Coronary artery (tissue), 2 donors: ENCODE measurements at regions not wholly inside any gene's neighbourhood (a gene's known extent, or its start where the extent isn't known, plus 50 kb on each side); places are given as distances from the start of the nearest gene placed in this dataset.
"Not testable (repeated sequence)": the region's sequence is repeated elsewhere in the genome, so short reads cannot be mapped to it uniquely, and the experiment has no call there.

Experiments used
- DNase-seq: peaks from one replicate; pipeline ENCODE4 v3.0.0-alpha.2; 2017; ENCODE audit warnings: low spot score
- H3K27ac ChIP-seq, 2 donors: fragments of 200-600 bp; sonication (generic); one replicate each; pipeline ENCODE4 v1.5.1; 2016 to 2019
- H3K4me3 ChIP-seq: fragments of 200-600 bp; sonication (generic); 2 replicates; pipeline ENCODE4 v1.5.1; 2016; ENCODE audit warnings: mild to moderate bottlenecking, moderate library complexity
- TF ChIP-seq, protein P1 (sequence below): fragments of 200-600 bp; sonication (generic); IDR thresholded peaks from one replicate; pipeline ENCODE4 v1.5.1; 2019; ENCODE audit warnings: antibody characterized with exemption

DNA sequence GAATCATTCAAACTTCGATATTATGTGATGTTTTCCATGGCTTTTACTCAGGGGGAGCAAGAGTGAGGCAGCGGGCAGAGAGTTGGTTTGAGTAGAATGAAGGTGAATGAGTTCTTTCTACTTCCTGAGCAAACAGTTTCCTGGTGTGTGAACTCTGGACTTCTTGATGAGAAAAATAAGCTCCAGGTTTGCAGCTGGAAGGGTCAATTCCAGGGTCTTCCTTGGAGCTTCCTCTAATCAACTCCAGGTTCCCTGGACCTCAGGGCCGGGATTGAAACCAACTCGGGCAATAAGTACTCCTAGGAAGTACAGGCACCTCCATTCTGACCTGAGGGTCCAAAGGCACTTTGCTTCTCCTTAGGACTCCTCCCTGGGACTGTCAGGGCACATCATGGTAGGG, 243.6 kb upstream of the ONECUT1 start:
- Histone ChIP-seq H3K27ac (no peak overlapping the region), H3K4me3 (no peak overlapping the region)
- TF ChIP-seq, protein P1, sequence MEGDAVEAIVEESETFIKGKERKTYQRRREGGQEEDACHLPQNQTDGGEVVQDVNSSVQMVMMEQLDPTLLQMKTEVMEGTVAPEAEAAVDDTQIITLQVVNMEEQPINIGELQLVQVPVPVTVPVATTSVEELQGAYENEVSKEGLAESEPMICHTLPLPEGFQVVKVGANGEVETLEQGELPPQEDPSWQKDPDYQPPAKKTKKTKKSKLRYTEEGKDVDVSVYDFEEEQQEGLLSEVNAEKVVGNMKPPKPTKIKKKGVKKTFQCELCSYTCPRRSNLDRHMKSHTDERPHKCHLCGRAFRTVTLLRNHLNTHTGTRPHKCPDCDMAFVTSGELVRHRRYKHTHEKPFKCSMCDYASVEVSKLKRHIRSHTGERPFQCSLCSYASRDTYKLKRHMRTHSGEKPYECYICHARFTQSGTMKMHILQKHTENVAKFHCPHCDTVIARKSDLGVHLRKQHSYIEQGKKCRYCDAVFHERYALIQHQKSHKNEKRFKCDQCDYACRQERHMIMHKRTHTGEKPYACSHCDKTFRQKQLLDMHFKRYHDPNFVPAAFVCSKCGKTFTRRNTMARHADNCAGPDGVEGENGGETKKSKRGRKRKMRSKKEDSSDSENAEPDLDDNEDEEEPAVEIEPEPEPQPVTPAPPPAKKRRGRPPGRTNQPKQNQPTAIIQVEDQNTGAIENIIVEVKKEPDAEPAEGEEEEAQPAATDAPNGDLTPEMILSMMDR: no peak
- DNase-seq: no peak

DNA sequence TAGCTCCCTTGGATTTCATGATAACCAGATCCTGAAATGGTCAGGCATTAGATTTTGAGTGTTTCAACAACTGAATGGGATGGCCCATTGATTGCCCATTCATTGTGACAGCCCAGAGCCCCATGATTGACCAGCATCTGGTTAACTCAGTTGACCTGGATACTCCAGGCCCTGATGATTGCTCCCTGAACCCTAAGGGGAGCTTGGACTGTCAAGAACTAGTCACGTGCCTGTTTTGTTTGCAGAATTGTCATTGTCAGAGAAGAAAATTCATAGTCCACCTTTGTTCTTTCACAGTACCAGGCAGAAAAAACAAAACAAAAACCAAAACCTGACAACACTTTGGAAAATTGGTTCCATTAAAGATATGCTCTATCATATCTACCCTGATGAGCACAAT, 241.3 kb upstream of the ONECUT1 start:
- TF ChIP-seq, protein P1: no peak
- Histone ChIP-seq H3K27ac (no peak overlapping the region), H3K4me3 (no peak overlapping the region)
- no peak for DNase-seq

DNA sequence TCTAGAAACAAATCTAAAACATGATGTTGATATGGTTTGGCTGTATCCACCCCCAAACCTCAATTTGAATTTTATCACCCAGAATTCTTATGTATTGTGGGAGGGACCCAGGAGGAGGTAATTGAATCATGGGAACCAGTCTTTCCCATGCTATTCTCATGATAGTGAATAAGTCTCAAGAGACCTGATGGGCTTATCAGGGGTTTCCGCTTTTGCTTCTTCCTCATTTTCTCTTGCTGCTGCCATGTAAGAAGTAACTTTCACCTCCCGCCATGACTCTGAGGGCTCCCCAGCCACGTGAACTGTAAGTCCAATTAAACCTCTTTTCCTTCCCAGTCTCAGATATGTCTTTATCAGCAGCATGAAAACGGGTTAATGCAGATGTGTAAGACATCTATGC, 232.7 kb upstream of the ONECUT1 start:
- DNase-seq: no peak
- Histone ChIP-seq H3K27ac (no peak overlapping the region), H3K4me3 (no peak overlapping the region)
- TF ChIP-seq, protein P1: no peak

DNA sequence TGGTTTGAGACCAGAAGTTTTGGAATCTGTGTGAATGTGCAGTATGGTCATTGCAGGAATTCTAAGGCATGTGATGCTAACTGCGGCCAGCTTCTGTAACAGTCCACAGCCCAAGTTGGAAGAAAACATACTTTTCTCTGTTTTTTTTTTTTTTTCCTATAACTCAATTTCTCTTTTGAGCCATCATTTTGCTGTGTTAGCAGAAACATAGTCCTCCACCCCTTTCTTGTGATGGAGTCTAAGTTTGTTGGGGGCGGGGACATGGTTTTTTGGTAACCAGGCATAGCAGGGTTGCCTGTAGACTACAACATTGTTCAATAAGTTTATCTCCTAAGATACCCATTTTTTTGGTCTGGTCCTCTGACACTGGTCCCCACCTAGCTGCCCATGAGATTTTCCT, 223.2 kb upstream of the ONECUT1 start:
- no peak overlapping the region for H3K4me3 ChIP-seq
- no peak for DNase-seq
- TF ChIP-seq, protein P1: no peak
- H3K27ac ChIP-seq: no peak overlapping the region

DNA sequence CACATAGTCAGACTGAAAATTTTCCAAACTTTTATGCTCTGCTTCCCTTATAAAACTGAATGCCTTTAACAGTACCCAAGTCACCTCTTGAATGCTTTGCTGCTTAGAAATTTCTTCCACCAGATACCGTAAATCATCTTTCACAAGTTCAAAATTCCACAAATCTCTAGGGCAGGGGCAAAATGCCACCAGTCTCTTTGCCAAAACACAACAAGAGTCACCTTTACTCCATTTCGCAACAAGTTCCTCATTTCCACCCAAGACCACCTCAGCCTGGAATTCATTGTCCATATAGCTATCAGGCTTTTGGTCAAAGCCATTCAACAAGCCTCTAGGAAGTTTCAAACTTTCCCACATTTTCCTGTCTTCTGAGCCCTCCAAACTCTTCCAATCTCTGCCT, 221.6 kb upstream of the ONECUT1 start:
- H3K27ac ChIP-seq, DNase-seq: not testable (repeated sequence)

DNA sequence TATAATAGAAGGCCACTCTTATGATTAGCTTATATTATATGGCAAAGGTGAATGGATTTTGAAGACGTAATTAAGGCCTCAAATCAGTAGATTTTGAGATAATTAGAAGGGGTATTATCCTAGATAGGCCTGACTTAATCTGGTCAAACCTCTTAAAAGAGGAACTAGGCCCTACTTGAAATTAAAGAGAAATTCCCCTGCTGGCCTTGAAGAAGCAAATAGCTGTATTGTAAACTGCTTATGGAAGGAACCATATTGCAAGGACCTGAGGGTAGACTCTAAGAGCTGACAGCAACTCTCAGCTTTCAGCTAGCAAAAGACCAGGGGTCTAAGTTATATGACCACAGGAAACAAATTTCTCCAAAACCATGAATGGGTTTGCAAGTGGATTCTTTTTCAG, 219.0 kb upstream of the ONECUT1 start:
- Histone ChIP-seq H3K4me3 (no peak overlapping the region), H3K27ac (no peak overlapping the region)
- TF ChIP-seq, protein P1: no peak
- no peak for DNase-seq

More for the DNA sequence above, 221.6 kb upstream of the ONECUT1 start:
- H3K4me3 ChIP-seq: not testable (repeated sequence)

DNA sequence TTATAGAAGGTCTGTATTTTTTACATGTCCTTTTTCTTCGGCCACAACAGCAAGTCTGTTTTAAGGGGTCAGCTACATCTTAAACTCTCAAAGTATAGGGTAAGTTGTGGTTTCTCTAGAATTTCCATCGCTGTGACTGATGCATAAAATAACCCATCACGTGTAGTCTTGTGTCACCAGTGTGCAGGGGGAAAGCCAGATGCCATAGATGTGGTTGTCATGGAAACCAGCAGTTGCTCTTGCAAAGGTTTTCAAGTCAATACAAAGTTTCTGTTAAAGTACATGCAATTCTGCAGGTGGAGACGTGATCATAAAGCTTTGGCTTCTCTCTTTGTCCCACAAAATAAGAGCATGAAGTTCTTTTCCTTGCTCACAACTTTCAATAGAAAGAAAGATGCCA, 210.3 kb upstream of the ONECUT1 start:
- no peak overlapping the region for H3K27ac ChIP-seq
- TF ChIP-seq, protein P1: no peak
- no peak overlapping the region for H3K4me3 ChIP-seq
- no peak for DNase-seq

DNA sequence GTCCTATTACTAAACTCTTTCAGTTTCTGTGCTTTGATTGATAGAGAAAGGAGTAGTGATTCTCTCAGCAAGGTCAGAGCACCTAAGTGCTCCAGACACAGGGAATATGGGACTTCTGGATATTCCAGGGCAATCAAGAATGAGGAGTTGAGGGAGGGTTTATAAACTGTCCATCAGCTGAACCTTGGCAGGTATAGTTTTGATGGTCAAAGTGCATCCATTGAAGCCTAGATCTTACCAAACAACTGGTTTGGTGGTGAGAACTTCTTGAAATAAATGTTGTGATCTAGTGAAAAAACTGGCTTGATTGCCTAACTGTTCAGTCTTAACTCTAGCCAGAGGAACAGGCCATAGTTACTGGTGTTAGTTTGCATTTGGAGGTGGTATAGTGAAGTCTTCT, 207.0 kb upstream of the ONECUT1 start:
- TF ChIP-seq, protein P1: no peak
- no peak overlapping the region for H3K4me3 ChIP-seq
- H3K27ac ChIP-seq: no peak overlapping the region
- DNase-seq: no peak
